ENCODE measurements at regions not wholly inside any gene's neighbourhood (a gene's known extent, or its start where the extent isn't known, plus 50 kb on each side); places are given as distances from the start of the nearest gene placed in this dataset.

GRCh38 chr18:65057439-65058083 is 693.3 kb upstream of the CDH7 start:
- DNase-seq (ENCODE audit: extremely low read depth in 1 of 11, low read depth in 9 of 11, low spot score in 4 of 11): no peak

- DNase-seq (ENCODE audit: extremely low read depth in 1 of 11, low read depth in 9 of 11, low spot score in 4 of 11): no peak
These were observed 694.2 kb upstream of the CDH7 start for GRCh38 chr18:65056575-65056974.

GRCh38 chr18:65049586-65049985 is 701.2 kb upstream of the CDH7 start:
- no peak for DNase-seq (ENCODE audit: extremely low read depth in 1 of 11, low read depth in 9 of 11, low spot score in 4 of 11)

GRCh38 chr18:65039578-65039977 is 711.2 kb upstream of the CDH7 start:
- DNase-seq (ENCODE audit: extremely low read depth in 1 of 11, low read depth in 9 of 11, low spot score in 4 of 11): no peak

GRCh38 chr18:65035701-65036100 is 715.1 kb upstream of the CDH7 start:
- no peak for DNase-seq (ENCODE audit: extremely low read depth in 1 of 11, low read depth in 9 of 11, low spot score in 4 of 11)

- no peak for DNase-seq (ENCODE audit: extremely low read depth in 1 of 11, low read depth in 9 of 11, low spot score in 4 of 11)
These were observed 725.1 kb upstream of the CDH7 start for GRCh38 chr18:65025756-65026155.

GRCh38 chr18:65021021-65021420 is 729.8 kb upstream of the CDH7 start:
- no peak for DNase-seq (ENCODE audit: extremely low read depth in 1 of 11, low read depth in 9 of 11, low spot score in 4 of 11)

GRCh38 chr18:65018184-65018583 is 732.6 kb upstream of the CDH7 start:
- no peak for DNase-seq (ENCODE audit: extremely low read depth in 1 of 11, low read depth in 9 of 11, low spot score in 4 of 11)

GRCh38 chr18:65017372-65017760 is 733.4 kb upstream of the CDH7 start:
- no peak for DNase-seq (ENCODE audit: extremely low read depth in 1 of 11, low read depth in 9 of 11, low spot score in 4 of 11)

GRCh38 chr18:65016631-65017371 is 734.0 kb upstream of the CDH7 start:
- no peak for DNase-seq (ENCODE audit: extremely low read depth in 1 of 11, low read depth in 9 of 11, low spot score in 4 of 11)

- DNase-seq (ENCODE audit: extremely low read depth in 1 of 11, low read depth in 9 of 11, low spot score in 4 of 11): no peak
These were observed 756.4 kb upstream of the CDH7 start for GRCh38 chr18:64994370-64994769.

GRCh38 chr18:64993695-64994094 is 757.1 kb upstream of the CDH7 start:
- no peak for DNase-seq (ENCODE audit: extremely low read depth in 1 of 11, low read depth in 9 of 11, low spot score in 4 of 11)

- DNase-seq (ENCODE audit: extremely low read depth in 1 of 11, low read depth in 9 of 11, low spot score in 4 of 11): no peak
These were observed 758.2 kb upstream of the CDH7 start for GRCh38 chr18:64992654-64993053.

- no peak for DNase-seq (ENCODE audit: extremely low read depth in 1 of 11, low read depth in 9 of 11, low spot score in 4 of 11)
These were observed 759.7 kb upstream of the CDH7 start for GRCh38 chr18:64991102-64991501.

- no peak for DNase-seq (ENCODE audit: extremely low read depth in 1 of 11, low read depth in 9 of 11, low spot score in 4 of 11)
These were observed 763.8 kb upstream of the CDH7 start for GRCh38 chr18:64986906-64987495.

GRCh38 chr18:64983497-64984238 is 767.1 kb upstream of the CDH7 start:
- no peak for DNase-seq (ENCODE audit: extremely low read depth in 1 of 11, low read depth in 9 of 11, low spot score in 4 of 11)

GRCh38 chr18:64982414-64983055 is 768.3 kb upstream of the CDH7 start:
- no peak for DNase-seq (ENCODE audit: extremely low read depth in 1 of 11, low read depth in 9 of 11, low spot score in 4 of 11)

GRCh38 chr18:64981915-64982314 is 768.9 kb upstream of the CDH7 start:
- no peak for DNase-seq (ENCODE audit: extremely low read depth in 1 of 11, low read depth in 9 of 11, low spot score in 4 of 11)

- DNase-seq (ENCODE audit: extremely low read depth in 1 of 11, low read depth in 9 of 11, low spot score in 4 of 11): no peak
These were observed 771.0 kb upstream of the CDH7 start for GRCh38 chr18:64979791-64980190.

Measured in renal cortex interstitium (tissue), 11 donors.